DMS 273 (cell line): ENCODE measurements at regions not wholly inside any gene's neighbourhood (a gene's known extent, or its start where the extent isn't known, plus 50 kb on each side); places are given as distances from the start of the nearest gene placed in this dataset.
"Not testable (repeated sequence)": the region's sequence is repeated elsewhere in the genome, so short reads cannot be mapped to it uniquely, and the experiment has no call there.

Source experiments
- DNase-seq: peaks from one replicate; lab custom pipeline; 2025; ENCODE audit not compliant: unreplicated experiment; lab: John Stamatoyannopoulos, UW

DNA sequence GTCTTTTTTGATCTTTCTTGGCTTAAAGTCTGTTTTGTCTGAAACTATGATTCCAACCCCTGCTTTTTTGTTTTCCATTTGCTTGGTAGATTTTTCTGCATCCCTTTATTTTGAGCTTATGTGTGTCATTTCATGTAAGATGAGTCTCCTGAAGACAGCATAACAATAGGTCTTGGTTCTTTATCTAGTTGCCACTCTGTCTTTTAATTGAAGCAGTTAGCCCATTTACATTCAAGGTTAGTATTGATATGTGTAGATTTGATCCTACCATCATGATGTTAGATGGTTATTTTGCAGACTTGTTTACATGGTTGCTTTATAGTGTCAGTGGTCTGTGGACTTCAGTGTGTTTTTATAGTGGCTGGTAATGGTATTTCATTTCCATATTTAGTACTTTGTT, 1678.9 kb downstream of the PCDH9 start:
- no peak for DNase-seq

- DNase-seq = no peak
Measured at GRCh38 chr13:65540175-65540574, 1690.0 kb downstream of the PCDH9 start.

GRCh38 chr13:65535370-65535769, 1694.8 kb downstream of the PCDH9 start:
- DNase-seq = no peak

GRCh38 chr13:65532231-65532630, 1697.9 kb downstream of the PCDH9 start:
- no peak for DNase-seq

DNA sequence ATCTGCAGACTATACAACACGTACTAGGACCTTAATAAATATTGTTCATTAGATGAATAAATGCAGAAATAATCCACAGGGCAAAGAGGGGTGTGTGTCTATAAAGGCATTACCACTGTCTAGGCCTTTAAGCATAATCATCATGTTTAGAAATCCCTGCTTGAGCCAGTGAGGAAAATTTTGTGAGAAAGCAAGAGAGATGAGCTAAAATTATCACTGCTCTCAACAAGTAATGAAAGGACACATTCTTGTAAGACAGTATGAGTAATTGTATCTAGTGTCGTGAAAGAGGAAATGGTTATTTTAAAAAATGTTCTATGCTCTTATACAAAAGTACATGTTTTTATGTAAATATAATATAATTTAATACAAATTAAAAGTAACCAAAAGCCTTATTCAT, 1699.4 kb downstream of the PCDH9 start:
- no peak for DNase-seq

GRCh38 chr13:65529541-65529940, 1700.6 kb downstream of the PCDH9 start:
- DNase-seq = no peak

GRCh38 chr13:65508745-65509144, 1721.4 kb downstream of the PCDH9 start:
- DNase-seq = no peak

DNA sequence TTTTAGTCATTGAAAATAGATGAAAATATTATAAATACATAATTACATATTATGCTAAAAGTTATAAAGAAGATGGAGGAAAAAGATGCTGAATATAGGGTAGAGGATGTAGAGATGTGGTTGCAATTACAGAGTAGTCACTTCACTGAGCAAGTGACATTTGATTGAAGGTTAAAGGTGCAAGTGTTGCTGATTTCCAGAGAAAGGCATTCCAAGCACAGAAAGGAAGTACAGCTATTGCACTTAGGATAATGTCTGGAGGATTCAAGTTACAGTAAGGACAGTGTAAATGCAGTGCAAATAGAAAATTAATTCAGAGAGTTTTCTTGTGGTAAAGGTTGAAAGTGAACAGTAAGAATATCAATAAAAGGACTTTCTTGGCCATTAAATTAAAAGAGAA, 1721.8 kb downstream of the PCDH9 start:
- DNase-seq = no peak

DNA sequence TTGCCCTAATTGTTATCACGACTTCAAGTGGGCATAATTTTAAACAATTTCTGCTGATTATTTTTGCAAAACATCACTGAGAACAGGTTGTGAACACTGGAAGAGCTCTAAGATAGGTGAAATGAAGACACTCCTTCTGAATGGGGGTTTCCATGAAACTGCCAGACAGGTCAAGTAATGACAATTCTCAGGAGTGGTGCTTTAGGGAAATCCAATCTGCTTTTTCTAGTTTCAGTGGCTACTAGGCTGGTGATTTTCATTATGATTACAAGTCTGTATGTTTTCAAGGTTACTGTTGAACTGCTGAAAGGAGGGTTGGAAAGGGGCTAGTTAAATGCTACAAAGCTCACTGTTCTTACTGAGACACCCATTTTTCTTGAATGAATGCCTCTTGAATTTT, 1724.2 kb downstream of the PCDH9 start:
- DNase-seq = no peak

GRCh38 chr13:65504213-65504612, 1725.9 kb downstream of the PCDH9 start:
- no peak for DNase-seq

- no peak for DNase-seq
Measured at GRCh38 chr13:65500481-65500880, 1729.7 kb downstream of the PCDH9 start.

- DNase-seq = peak; percentile 32
Measured at GRCh38 chr13:65499256-65499655, 1730.9 kb downstream of the PCDH9 start.

DNA sequence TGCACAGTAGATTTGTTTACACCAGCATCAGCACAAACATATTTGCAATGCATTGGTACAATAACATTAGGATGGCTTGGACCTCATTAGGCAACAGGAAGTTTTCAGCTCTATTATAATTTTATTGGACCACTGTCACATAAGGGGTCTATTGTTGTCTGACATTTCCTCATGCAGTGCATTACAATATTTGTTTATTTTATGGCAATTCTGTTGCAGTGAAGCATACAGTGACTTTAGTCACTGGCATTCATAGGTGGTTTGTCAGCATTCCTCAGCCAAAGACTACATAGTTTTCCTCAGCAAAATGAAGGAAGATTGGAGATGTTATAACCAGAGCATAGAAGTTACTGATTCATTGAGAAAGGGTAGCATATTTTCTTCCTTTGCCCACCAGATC, 1732.9 kb downstream of the PCDH9 start:
- no peak for DNase-seq

GRCh38 chr13:65490725-65491124, 1739.4 kb downstream of the PCDH9 start:
- not testable (repeated sequence) for DNase-seq

DNA sequence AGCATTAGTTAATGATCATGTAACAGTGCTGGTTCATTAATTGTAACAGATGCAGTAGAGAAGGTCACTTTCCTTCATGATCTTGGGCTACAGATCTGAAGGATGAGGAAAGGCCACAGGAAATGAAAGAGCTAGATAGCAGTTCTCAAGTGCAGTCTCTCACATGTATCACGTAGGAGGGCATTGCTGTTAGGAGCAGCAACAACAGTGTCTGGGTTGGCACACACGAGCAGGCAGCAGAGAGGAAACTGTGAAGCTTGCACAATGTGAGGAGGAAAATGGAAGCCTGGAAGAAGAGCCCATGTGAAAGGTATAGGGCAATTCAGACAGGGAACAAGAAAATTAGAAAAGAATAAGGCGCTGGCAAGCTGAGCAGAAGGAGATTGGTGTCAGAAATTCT, 1741.5 kb downstream of the PCDH9 start:
- DNase-seq = no peak

- DNase-seq = no peak
Measured at GRCh38 chr13:65479692-65480091, 1750.4 kb downstream of the PCDH9 start.

DNA sequence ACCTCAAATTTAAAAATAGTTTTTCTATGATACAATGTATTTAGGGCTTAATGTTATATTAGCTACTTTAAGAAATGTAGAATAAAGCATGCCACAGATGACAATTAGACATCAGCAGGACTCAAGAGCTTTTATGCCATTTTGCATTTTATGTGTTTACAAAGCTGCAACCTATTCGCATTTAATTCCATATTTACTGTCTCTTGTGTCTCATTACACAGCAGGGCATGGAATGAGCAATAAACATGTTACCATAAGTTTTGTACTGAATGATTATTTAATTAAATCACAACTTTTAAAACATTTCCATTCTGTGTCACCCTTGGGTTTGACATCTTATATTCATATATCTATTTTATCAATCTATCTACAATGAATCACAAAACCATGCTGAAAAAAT, 1756.9 kb downstream of the PCDH9 start:
- no peak for DNase-seq

DNA sequence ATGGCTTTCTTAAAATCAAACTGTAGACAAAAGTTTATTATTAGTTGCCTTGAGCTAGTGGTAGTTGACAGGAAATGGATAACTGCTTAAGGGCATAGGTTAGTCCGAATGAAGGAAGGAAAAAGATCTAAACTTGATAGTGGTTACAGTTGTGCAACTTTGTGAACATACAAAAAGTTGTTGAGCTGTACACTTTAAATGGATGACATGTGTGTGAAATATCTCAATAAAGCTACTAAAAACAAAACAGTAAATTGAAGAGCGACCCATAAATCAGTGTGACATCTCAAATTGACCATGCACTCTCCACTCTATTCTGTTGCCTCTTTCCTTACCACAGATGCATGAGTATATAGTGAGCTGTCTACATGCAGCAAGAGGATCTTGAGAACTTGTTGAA, 1757.8 kb downstream of the PCDH9 start:
- DNase-seq = no peak

GRCh38 chr13:65470781-65471180, 1759.4 kb downstream of the PCDH9 start:
- no peak for DNase-seq

- no peak for DNase-seq
Measured at GRCh38 chr13:65468628-65469027, 1761.5 kb downstream of the PCDH9 start.

DNA sequence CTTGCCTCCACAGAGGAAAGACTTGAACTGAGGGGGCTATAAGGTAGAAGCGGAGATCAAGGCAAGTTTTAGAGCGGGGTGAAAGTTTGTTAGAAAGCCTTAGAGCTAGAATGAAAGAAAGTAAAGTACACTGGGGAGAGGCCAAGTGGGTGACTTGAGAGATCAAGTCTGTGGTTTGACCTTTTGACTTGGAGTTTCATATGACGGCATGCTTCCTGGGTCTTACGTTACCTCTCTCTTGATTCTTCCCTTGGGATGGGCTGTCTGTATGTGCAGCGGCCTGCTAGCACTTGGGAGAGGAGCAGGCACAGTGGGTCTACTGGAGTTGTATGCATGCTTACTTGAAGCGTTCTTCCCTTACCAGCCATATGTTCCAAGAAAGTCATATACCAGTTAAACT, 1768.5 kb downstream of the PCDH9 start:
- DNase-seq = no peak

DNA sequence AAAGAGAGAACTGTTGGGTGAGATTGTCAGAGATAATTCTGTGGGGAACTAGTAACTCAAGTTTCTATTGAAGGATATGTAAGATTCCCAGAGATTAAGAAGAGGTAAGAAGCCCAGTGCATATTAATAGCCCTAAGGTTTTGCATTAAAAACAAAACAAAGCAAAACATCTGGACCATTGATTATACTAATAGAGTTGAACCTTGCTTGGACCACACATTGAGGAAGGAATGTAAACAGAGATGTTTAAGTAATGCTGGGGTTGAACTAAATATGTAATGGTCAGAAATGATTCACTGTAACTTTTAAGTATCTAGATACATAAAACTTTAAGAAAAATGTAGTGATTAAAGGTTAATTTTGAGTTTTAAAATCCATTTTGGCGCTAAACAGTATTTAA, 1770.0 kb downstream of the PCDH9 start:
- DNase-seq = no peak

DNA sequence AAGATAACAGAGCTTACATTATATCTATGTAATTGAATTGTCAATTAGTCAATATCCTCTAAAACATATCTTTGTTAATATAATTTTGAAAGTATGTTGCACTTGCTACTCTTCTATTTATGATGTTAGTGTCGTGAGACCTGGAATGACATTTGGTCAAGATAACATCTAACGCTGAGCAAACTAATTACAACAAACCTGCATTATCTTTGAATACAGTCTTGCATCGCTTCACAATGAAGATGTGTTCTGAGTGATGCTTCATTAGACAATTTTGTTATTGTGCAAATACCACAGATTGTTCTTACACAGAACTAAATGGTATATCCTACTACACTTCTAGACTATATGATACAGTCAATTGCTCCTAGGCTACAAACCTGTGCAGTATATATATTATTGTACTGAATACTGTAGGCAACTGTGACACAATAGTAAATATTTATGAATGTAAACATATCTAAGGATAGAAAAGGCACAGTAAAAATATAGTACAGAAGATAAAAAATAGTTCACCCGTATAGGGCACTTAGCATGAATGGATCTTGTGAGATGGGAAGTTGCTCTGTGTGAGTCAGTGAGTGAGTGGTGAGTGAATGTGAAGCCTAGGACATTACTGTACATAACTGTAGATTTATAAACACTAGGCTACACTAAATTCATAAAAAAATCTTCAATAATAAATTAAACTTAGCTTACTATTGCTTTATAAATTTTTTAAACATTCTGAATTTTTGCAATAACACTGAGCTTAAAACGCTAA, 1773.8 kb downstream of the PCDH9 start:
- DNase-seq = peak; percentile 1
